ENCODE measurements at regions not wholly inside any gene's neighbourhood (a gene's known extent, or its start where the extent isn't known, plus 50 kb on each side); places are given as distances from the start of the nearest gene placed in this dataset.

DNA sequence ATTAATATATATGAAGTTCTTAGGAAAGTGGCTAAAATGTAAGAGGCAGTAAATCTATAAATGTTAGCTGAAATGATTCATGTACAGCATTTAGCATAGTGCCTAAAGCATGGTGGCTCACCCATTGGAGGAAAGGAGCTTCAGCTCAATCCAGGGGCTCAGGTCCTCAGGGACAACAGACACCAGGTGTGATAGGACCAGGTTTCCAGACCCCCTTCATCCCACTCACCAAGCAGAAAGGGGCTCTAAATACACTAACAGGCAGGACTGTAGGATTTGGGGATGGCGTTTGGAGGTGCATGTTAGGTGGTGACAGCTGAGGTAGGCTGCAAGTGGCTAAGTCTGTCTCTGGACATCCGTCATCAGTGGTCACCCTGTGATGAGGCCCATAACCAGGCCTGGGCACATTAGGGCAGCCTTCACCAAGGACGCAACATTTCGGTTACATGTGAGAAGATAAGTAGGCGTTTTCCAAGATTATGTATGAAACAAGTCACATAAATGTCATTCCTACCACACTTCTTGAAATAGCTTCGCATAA is 233.1 kb downstream of the C1orf94 start:
- DNase-seq (ENCODE audit: low read depth): no peak

DNA sequence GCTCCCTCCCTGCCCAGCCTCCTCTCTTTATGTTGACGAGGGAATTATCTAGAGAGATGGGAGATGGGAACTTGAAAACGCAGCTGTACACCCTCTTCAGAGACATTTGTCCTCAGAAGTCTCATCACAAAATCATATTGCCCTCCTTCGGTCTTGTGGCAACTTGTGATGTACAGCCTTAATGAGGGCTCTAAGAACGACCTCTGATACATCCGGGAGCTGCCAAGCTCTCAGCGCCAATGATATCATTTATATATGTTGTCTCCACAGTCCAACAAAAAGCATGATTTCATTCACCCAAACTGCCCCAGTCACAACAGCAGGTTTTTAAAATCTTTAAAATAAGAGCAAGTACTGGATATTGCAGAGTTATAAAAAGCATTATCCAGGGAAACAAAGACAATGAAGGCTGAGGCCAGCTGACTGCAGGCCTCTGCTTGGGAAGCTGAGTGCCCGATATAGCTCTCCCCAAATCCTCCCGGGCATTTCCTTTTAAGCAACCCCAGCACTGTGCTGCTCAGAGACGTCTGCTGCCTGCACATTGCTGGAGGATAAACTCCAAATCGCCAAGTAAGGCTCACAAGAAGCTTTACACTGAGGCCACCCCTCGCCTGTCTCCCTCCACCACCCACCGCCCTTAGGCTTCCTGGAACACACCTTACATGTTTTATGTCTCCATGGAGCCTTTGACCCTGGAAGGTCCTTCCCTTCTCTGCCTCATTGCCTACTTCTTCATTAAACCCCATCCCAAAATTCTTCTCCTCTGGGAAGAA is 236.1 kb downstream of the C1orf94 start:
- no peak for DNase-seq (ENCODE audit: low read depth)

DNA sequence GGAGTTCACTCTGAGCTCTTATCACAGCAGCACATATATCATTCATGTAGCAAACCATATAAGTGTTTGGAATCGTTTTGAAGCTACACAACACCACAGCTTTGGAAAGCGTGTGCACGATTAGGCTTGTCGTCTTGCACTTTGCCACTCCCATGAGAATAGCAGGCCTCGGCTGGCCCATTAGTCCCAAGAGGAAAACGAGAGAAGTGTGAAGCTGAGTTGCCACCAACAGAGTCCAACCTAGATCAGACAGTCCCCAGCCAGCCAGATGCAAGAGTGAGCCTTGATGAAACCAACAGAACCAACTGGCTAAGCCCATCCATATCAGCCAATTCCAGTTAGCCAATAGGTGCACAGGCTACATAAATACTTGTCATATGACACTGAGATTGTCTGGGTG is 238.4 kb downstream of the C1orf94 start:
- no peak for DNase-seq (ENCODE audit: low read depth)

DNA sequence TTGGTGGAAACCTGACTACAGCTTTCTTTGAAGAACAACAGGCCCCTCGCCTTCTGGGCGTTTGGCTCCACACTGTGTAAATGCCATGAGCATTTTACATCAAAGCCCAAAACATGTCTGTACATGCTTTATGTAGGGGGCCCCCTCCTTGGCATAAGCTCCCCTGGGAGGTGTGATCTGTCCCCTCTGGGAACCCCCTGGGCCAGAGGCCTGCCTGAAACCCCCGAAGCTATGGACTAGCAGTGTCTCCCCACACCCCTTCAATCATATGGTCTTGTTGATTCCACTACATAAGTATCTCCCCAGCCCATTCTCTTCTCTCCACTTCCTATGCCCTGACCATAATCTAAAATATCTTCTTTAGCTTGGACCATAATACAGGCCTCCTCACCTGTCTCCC is 241.5 kb downstream of the C1orf94 start:
- no peak for DNase-seq (ENCODE audit: low read depth)

DNA sequence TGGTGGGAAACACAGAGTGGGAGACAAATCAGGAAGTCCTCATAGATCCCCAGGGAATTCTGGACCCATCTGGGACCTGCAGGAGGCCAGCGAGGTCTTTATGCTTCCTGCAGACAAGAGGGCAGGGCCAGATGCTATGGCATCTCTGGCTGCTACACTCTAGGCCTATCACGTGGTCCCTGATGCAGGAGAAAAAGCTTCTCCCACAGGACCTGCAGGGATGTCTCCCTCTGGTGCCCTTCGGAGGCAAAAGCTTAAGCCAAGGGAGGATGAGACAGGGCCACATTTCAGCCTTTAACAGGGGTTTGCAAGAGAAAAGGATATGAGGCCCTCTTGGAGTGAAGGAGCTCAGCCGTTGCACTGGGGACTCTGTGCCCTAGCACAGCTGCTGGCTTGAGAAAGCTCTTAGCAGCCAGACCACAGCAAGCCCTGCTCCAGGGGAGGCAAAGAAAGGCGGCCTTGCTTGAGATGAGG is 243.0 kb downstream of the C1orf94 start:
- no peak for DNase-seq (ENCODE audit: low read depth)

DNA sequence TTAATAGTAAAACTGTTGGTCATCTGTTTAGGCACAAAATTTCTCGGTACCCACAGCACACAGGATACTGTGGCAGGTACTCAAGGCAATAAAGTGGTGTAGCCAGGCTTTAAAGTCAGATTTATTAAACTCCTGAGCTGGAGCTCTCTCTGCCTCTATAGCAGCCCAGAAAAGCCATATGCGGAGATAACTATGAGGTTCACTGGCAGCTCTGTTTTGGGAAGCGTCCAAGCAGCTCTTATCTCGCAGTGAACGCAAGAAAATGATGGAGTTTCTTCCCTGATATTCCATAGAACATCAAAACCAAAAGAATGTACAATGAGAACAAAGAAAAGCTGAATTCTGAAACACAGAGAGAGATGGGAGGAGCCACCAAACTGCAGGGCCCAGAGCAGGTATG is 248.3 kb downstream of the C1orf94 start:
- DNase-seq (ENCODE audit: low read depth): no peak

DNA sequence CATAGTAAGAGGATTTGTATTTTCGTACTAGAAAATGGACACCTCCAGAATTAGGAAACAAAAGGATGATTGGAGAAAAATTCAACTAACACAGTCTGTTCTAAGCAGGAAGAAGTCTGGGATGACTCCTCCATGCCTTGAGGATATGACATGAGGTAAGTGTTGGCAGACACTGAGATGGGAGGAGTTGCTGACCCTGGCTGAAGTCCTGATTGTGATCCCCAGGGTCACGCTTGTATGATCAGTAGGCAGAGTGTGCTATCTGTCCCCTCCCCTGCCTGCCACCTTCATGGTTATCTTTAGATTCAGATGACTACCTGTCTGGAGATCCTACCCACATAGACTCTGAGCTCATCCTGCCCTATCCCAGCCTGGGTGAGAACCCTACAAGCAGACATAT is 249.1 kb downstream of the C1orf94 start:
- DNase-seq (ENCODE audit: low read depth): no peak

DNA sequence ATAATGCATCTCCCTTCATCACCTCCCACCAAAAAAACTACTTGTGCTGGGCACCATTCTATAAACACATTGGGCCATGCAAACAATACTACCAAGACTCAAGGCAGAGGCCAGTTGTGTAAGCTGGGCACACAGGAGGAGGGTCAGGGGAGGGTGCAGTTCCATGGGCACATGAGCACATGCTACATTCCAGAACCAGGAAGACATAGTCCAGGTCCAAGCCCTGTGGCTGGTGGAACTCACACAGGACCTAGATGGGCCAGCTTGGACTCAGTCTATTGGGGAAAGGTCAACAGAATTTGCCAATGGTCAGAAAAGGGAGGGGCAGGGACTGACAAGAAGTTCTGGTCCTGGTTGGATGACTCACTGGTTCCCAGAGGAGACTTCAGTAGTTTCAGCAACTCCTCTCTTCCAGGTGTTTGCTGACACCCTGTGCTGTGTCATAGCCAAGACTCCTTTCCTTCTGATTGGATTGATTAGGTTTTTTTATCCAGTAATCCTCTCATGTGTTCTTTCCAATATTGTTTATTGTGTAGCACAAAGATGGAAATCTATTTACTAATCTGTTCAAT is 249.7 kb downstream of the C1orf94 start:
- DNase-seq (ENCODE audit: low read depth): no peak

DNA sequence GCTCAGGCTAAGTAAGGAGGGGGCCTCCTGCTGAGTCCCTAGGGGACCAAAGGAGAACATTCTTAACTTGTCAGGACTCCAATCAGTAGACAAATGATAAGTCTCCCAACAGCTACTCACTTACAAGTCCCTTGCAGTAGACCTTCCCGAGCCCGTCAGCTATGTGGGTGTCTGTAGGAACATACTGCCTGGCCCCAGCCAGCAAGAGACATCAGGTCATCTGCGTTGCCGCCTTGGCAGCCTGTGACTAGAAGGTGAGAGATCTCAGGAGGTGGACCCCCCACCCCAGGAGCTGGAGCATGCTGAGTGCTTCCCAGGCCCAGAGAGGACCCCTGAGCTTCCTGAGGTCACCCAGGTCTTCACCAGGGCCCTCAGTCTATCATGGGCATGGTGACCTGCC is 250.5 kb downstream of the C1orf94 start:
- no peak for DNase-seq (ENCODE audit: low read depth)

DNA sequence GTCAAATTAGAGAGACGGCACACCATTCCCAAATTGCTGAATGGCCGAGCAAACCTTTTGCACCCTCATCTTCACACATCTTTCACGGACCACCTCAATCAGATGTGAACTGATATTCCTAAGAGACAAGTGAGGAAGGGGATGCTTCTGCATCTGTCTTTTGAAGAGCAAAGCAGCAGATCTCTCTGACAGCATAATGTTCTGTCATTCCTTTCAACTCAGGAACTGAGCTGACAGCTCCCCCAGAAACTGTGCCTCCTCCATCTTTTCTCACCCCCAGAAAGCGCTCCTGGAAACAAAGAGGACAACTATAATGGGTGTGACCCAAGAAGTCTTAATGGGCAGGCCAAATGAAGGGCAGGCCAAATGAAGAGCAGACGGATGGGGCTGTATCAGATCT is 256.4 kb downstream of the C1orf94 start:
- no peak for DNase-seq (ENCODE audit: low read depth)

DNA sequence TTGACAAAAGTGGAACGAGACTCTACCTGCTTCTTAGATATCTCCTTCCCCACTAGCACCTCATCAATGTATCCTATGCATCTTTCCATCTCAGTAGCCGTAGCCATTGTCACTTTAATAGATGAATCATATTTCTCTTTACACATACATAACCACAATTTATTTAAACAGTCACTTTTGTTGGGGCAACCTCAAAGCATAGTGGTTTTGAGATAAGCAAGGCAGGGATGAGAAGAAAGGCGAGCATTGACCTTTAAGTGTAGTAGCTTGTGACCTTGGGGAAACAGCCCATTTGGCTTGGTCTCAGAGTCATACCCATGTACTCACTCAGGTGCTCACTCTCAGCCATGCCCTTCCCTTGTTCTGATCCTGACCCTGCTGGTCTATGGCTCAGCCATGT is 260.1 kb downstream of the C1orf94 start:
- no peak for DNase-seq (ENCODE audit: low read depth)

DNA sequence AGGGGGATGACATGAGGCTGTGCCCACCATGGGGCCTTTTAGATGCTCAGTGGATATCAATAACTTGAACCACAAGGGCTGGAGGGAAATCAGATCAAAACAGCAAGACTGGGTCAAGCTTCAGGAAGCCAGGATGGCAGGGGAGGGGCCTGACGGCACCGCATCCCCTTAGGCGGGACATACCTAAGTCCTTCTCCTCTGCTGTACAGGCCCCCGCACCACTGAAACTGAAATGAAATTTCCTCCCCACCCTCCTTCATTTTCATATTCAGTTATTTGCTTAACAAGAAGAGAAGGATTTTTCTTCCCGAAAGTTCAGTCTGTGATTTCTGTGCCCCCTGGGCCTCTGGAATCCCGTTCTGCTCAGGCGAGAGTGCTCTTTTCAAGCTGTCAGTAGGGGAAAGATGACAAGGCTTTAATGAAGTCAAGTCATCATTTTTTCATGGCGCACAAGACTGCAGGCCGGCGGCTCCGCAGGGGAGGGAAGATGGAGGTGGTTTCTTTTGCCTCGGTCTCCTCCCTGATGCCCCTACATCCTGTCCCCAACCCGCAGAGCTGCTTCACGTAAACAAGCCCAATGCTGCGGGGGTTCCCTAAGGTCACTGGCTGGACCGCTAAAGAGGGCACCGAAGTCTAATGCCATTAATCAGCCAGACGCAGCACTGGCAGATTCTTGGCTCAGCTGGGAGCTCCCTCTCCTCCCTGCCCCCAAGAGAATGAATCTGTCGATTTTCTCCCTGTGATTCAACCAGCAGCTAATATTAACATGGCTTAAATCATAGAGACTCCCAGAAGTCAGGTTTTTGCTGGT is 264.8 kb downstream of the C1orf94 start:
- no peak for DNase-seq (ENCODE audit: low read depth)

DNA sequence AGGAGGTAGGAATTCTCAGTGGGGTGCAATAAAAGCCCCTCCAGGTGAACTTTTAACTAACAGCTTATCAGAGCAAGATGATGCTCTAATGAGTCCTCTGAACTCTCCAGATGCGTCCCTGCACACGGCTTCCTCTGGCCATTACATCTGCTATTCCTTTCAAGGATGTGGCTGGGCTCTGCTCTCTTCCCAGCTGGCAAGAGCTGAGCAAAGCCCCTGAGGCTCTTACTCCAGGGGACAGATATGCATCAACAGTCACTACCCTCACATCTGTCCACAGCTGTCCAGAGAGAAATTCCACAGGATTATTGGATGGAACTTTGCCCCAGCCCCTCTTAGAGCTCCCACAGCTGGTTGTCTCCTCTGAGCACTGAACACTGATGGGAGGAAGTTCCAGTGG is 267.8 kb downstream of the C1orf94 start:
- DNase-seq (ENCODE audit: low read depth): no peak

DNA sequence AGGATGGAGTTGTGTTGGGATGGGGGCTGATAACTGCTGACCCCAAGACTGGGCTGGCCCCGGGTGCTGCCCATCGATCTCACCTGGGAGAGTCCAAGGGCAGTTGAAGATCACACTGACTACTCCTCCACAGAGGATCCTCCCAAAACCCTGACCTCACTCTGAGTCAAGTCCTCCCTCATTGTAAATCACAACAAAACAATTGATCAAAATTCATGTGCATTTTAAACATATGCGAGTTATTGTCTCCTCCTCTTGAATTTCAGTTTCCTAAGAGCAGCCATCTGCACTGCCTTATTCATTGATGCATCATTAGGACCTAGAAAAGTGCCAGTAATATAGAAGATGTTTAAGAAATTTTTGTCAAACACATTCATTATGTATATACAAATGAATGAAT is 273.6 kb downstream of the C1orf94 start:
- DNase-seq (ENCODE audit: low read depth): no peak

DNA sequence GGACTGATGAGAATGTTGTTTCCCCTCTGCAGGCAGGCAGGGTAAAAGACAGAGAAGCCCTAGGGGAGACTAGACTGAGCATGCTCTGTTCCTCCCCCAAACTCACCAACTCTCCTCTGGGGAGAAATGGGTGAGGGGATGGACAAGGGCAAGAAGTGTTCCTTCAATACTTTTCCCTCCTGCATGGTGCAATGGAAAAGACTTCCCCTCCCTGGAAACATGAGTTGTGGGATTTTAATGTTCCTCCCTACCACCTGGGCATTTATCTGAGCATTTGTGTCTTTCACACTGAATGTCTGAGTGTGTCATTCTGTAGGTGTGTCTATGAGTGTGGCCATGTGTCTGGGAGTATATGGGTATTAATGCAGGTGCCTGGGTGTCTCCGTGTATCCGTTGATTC is 275.7 kb downstream of the C1orf94 start:
- DNase-seq (ENCODE audit: low read depth): no peak

DNA sequence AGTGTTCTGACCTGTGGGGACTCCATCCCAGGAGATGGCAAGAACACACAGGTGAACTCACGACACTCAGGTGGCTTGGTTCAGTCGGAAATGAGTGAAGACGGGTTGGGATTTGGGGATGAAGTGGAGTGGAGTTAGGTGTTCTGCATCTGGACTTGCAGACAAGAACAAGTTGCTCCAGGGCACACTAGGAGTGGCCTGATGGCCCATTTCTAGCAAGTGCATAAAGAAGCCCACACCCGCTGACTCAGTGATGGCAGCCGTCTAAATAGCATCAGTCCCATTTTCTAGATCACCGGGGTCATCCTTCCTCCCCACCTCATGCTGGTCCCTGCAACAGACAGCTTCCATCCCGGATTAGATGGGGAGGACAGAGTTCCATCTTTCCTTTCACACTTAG is 278.4 kb downstream of the C1orf94 start:
- no peak for DNase-seq (ENCODE audit: low read depth)

DNA sequence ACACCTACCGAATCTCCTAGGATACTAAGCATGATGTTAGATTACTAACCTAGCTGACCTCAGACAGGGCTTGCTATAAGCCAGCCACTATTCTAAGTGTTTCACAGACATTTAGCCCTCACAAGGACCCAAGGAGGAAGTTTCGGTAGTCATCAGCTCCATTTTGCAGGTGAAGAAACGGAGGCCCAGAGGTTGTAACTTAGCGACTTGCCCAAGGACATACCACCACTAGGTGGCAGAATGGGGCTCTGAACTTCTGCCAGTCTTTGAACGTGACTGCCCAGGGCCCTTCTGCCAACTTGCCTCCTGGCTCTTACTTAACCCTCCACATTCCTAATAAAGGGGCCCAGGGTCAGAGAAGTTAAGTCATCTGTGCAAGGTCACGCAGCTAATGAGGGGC is 283.5 kb downstream of the C1orf94 start:
- no peak for DNase-seq (ENCODE audit: low read depth)

DNA sequence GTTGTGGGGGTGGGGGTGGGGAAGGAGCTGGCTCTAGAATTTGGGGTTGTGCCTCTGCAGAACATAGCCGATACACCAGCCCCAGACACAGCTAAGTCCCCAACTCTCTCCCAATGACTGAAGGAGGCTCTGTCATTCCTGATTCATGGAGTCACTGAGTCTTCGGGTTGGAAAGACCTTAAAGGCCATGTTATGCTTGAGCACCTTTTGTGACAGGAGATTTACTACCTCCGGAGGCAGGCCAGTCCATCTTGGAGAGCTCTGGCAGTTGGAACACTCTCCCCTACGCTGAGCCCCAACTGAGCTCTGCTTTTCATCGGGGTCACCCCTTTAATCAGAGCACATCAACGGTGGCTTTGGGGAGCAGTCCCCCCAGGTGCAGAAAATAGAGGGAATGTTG is 284.4 kb upstream of the GJB5 start:
- DNase-seq (ENCODE audit: low read depth): no peak

DNA sequence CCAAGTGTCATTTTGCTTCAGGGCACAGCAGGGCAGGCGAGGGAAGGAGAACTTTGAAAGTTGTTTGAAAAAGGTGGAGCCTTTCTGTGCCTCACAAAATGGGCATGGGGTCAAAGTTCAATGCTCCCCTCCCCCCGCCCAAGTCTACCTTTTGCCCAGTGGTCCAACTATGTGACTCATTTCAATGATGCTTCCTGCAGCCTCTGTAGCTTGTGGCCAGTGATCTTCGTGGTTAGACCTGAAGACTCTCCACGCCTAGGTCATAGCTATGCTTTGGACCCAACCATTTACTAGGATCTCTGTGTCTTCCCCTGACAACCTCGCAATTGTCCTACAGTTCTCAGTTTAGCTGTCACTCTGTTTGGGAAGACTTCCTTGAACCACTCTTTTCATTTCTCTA is 280.3 kb upstream of the GJB5 start:
- no peak for DNase-seq (ENCODE audit: low read depth)

DNA sequence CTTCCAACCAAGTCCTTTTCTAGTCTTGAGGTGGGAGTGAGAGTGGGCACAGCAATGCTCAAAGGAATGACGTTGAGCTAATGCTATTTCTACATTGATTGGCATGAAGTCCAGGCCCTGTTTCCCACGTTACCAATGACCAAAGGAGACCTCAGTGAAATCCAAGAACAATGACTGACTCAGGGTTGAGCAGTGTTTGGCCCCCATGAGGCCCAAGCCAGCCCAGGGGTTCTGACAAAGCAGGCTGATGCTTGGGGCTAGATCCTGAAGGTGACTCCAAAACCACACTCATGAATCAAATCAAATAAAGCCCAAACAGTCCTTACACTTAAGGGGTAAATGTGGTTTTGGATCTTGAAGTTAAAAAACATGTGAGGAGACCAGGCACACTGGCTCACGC is 278.5 kb upstream of the GJB5 start:
- no peak for DNase-seq (ENCODE audit: low read depth)

DNA sequence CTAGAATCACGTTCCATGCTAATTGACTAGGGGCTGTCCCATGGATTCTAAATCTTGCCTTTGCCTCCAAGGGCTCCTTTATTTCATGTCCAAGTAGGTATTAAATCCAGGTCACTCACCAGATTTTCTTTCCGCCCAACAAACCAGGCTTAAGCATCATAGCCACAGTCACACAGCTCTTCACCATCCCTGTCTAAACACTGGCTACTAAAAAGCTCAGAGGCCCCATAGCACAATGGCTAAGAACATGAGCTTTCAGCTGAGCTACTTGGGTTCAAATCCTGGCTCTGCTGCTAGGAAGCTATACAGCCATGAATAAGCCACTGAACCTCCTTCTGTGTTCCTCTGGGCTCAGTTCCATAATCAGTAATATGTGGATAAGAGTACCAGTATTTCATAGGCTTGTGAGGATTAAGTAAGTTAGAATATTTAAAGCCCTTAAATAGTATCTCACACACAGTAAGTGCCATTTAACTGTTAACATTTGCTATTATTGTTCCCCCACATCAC is 277.2 kb upstream of the GJB5 start:
- no peak for DNase-seq (ENCODE audit: low read depth)

DNA sequence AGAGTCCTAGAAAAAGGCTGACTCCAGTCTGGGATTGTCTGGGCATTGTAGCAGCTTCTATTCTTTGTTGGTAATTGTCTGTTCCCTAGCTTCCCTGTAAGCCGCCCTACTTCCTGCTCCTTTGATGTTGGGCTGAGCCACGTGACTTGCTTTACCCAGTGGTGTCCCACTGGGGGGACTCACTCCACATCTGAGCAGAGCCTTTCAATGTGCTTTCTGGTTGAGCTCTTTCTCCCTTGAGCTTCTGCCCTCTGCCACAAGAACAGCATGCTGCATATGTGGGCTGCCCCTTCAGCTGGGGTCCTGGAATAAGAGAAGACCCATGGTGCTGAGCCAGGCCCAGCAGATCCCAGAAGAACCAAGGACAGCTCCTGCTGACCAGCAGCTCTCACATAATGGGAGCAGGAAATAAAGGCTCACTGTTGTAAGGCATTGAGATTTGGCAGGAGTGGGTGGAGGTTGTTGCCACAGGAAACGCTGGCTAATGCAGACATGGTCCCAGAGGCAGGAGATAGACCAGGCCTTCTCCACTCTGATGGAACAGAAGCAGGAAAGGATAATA is 276.3 kb upstream of the GJB5 start:
- DNase-seq (ENCODE audit: low read depth): no peak

Measured in iris pigment epithelial cell (primary cell).